ENCODE measurements at regions not wholly inside any gene's neighbourhood (a gene's known extent, or its start where the extent isn't known, plus 50 kb on each side); places are given as distances from the start of the nearest gene placed in this dataset.

DNA sequence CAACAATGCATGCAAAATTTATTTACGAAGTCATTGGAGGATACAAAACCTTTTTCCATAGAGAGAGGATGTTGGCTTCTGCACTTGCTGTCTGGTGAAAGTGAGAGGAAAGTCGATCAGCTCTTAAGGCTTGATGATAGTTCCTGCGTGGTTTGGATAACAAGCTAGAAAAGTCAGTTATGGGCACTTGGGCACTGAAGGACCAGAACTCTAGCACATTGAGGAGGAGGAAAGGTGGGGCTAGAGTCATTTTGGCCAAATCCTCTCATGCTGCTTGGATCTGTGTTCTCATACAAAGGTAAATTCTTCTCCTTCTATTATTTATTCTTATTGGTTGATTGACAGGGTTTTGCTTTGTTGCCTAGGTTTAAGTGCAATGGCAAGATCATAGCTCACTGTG, 245.9 kb upstream of the ADAMTSL1 start:
- 83 to 89% methylated on average over 3 of the region's 3 CpGs for whole genome bisulfite sequencing, 2 donors
- Histone ChIP-seq H3K4me1 (no peaks in the 10 kb centered on the region), H3K9me3 (no peaks in the 10 kb centered on the region), H3K36me3 (no peaks in the 10 kb centered on the region), H3K4me3 (no peak overlapping the region), H3K27me3 (no peaks in the 10 kb centered on the region), H3K27ac (no peak overlapping the region)
- intact Hi-C loops (cut with DNase I), result no loop called here
- ATAC-seq, result no peak
- DNase-seq, result no peak
- TF ChIP-seq, protein P1, sequence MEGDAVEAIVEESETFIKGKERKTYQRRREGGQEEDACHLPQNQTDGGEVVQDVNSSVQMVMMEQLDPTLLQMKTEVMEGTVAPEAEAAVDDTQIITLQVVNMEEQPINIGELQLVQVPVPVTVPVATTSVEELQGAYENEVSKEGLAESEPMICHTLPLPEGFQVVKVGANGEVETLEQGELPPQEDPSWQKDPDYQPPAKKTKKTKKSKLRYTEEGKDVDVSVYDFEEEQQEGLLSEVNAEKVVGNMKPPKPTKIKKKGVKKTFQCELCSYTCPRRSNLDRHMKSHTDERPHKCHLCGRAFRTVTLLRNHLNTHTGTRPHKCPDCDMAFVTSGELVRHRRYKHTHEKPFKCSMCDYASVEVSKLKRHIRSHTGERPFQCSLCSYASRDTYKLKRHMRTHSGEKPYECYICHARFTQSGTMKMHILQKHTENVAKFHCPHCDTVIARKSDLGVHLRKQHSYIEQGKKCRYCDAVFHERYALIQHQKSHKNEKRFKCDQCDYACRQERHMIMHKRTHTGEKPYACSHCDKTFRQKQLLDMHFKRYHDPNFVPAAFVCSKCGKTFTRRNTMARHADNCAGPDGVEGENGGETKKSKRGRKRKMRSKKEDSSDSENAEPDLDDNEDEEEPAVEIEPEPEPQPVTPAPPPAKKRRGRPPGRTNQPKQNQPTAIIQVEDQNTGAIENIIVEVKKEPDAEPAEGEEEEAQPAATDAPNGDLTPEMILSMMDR (IDR thresholded peaks at IDR 0.05), result no peak

DNA sequence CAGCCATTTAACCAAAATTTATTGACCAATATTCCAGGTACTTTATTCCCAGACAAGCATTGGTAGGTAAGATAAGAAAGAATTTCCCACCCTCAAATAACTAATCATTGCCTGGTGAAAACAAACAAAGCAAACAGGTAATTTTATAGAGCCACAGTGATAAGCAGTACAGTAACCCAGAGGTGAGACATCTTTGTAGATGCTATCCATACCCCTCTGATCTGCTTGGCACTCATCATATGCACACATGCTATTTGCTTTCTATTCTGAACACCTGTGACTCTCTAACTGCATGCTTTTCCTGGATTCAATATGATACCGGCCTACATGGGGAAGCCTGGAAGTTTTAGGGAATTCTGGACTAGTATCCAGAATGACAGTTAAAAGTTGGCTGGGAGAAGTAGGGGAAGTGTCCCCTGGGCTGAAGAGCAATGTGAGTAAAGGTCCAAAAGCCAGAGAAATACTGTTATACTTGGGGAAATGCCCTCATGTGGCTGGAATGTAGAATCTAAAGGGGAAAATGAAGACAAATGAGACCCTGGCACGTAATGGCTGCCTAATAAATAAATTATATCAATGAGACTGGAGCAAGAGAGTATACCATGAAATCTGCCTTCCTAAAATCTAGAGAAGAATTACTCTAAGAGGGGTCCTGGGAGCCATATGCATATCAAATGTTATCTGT, 243.8 kb upstream of the ADAMTSL1 start:
- ATAC-seq (no peak), DNase-seq (no peak)
- no peak overlapping the region for H3K4me3 ChIP-seq
- H3K27me3 ChIP-seq, result no peaks in the 10 kb centered on the region
- no peaks in the 10 kb centered on the region for H3K4me1 ChIP-seq
- TF ChIP-seq, protein P1 (IDR thresholded peaks at IDR 0.05), result no peak
- WGBS, 2 donors, result 70 to 86% methylated on average over 2 of the region's 2 CpGs
- no peaks in the 10 kb centered on the region for H3K36me3 ChIP-seq
- no peaks in the 10 kb centered on the region for H3K9me3 ChIP-seq
- no peak overlapping the region for H3K27ac ChIP-seq
- intact Hi-C loops (cut with DNase I), result loop anchor here in 1 of 10 donors (10.0 kb wide), 1 partner anchor 1225 kb away; no protein-coding TSS in a partner anchor

DNA sequence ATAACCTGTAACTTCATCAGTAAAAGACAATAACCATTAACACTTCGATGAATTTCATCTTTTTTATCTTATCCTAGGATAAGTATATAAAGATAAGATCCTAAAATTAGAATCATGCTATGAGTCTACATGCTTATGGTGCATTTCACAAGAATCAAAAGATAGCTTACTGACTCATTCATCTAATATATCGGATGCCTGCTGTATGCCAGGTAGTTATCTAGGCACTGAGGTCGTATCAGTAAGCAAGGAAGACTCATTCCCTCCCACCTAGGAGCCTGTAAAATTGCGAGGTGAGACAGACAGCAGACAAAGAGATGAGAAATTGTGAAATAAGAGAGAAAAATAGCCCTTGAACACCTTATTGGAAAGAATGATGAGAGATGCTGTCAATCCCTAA, 240.6 kb upstream of the ADAMTSL1 start:
- Histone ChIP-seq H3K4me3 (no peak overlapping the region), H3K36me3 (no peaks in the 10 kb centered on the region), H3K4me1 (peaks cover 0 to 5% (median 0%) of the 10 kb centered on the region in 9 donors), H3K27me3 (peaks cover 0 to 2% (median 0%) of the 10 kb centered on the region in 7 donors), H3K27ac (no peak overlapping the region), H3K9me3 (no peaks in the 10 kb centered on the region)
- no peak for ATAC-seq
- TF ChIP-seq, protein P1 (IDR thresholded peaks at IDR 0.05), result no peak
- WGBS, 2 donors, result 60 to 63% methylated on average over 4 of the region's 4 CpGs
- intact Hi-C loops (cut with DNase I), result loop anchor here in 1 of 10 donors (10.0 kb wide), 1 partner anchor 1221 kb away; no protein-coding TSS in a partner anchor
- DNase-seq, result no peak

DNA sequence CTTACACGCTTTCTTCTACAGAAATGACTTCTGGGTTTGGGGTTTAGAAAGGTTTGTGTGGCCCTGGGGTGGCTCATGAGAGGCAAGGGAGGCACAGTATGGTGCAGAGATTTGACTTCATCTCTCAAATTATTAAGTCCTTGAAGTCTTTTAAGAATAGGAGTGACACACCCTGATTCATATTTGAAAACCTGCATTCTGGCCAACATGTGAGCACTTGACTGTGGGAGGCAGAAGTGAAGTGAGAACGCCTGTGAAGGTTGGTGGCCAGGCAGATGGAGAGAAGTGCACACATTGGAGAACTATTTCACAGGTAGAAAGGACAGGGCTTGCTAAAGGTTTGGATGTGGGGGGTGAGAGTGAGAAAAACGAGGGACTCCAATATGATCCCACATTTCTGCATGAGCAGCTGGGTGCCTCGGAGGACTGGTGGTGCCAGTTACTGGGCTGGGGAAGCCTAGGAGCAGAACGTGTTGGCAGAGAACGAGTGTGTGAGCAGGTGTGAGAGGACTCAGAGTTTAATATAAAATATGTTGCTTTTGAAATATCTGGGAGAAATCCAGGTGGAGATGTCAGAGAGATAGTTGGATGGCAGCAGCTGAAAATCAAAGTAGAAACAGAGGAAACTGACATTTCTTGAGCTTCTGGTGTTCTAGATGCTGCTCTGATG, 240.0 kb upstream of the ADAMTSL1 start:
- TF ChIP-seq, protein P1 (IDR thresholded peaks at IDR 0.05), result no peak
- Histone ChIP-seq H3K4me3 (no peak overlapping the region), H3K27ac (no peak overlapping the region), H3K36me3 (no peaks in the 10 kb centered on the region), H3K9me3 (no peaks in the 10 kb centered on the region), H3K4me1 (peaks cover 0 to 9% (median 0%) of the 10 kb centered on the region in 9 donors), H3K27me3 (peaks cover 0 to 2% (median 0%) of the 10 kb centered on the region in 7 donors)
- WGBS, 2 donors, result 80 to 88% methylated on average over 6 of the region's 6 CpGs
- ATAC-seq, result no peak
- intact Hi-C loops (cut with DNase I), result loop anchor here in 1 of 10 donors (10.0 kb wide), 1 partner anchor 1221 kb away; no protein-coding TSS in a partner anchor
- no peak for DNase-seq
